Mesenchymal stem cell (in vitro differentiated cells and primary cell): ENCODE measurements at regions not wholly inside any gene's neighbourhood (a gene's known extent, or its start where the extent isn't known, plus 50 kb on each side); places are given as distances from the start of the nearest gene placed in this dataset.

Source experiments
- DNase-seq: peaks from one replicate; pipeline ENCODE4 v3.0.0-alpha.2; 2013
- H2AFZ ChIP-seq: one replicate; pipeline ENCODE4 v1.6.1; 2013; ENCODE audit warnings: low read depth, mild to moderate bottlenecking, control low read depth, inconsistent platforms, low read length, moderate library complexity
- H2AK5ac ChIP-seq: 2 replicates; pipeline ENCODE4 v1.6.1; 2013; ENCODE audit warnings: low read length, moderate library complexity, mild to moderate bottlenecking, inconsistent platforms; ENCODE audit not compliant: severe bottlenecking
- H2BK120ac ChIP-seq: one replicate; pipeline ENCODE4 v1.6.1; 2013; ENCODE audit warnings: low read depth, mild to moderate bottlenecking, inconsistent platforms, low read length, moderate library complexity
- H2BK12ac ChIP-seq, 2 experiments: one replicate each; pipeline ENCODE4 v1.6.1; 2013; ENCODE audit warnings: inconsistent platforms in 2 of 2, low read length in 2 of 2, mild to moderate bottlenecking in 2 of 2, moderate library complexity in 2 of 2, control low read depth in 1 of 2
- H2BK15ac ChIP-seq: one replicate; pipeline ENCODE4 v1.6.1; 2013; ENCODE audit warnings: mild to moderate bottlenecking, low read depth, inconsistent platforms; ENCODE audit not compliant: poor library complexity, severe bottlenecking
- H2BK5ac ChIP-seq: 2 replicates; pipeline ENCODE4 v1.6.1; 2013; ENCODE audit warnings: low read depth, mild to moderate bottlenecking, low read length, control low read depth, inconsistent platforms; ENCODE audit not compliant: poor library complexity, severe bottlenecking
- H3K14ac ChIP-seq, 2 experiments: one replicate each; pipeline ENCODE4 v1.6.1; 2013; ENCODE audit warnings: inconsistent platforms in 2 of 2, low read length in 2 of 2, control low read depth in 1 of 2, mild to moderate bottlenecking in 1 of 2, moderate library complexity in 1 of 2
- H3K18ac ChIP-seq, 2 experiments: one replicate each; pipeline ENCODE4 v1.6.1; 2013; ENCODE audit warnings: inconsistent platforms in 2 of 2, low read length in 2 of 2, control low read depth in 1 of 2, low read depth in 1 of 2, mild to moderate bottlenecking in 1 of 2
- H3K23ac ChIP-seq, 2 experiments: one replicate each; pipeline ENCODE4 v1.6.1; 2013; ENCODE audit warnings: inconsistent platforms in 2 of 2, low read length in 2 of 2, mild to moderate bottlenecking in 2 of 2, moderate library complexity in 2 of 2, control low read depth in 1 of 2
- H3K27ac ChIP-seq: 2 replicates; pipeline ENCODE4 v1.5.1; 2013; ENCODE audit warnings: mild to moderate bottlenecking, moderate library complexity, low read length, control low read depth, inconsistent platforms; ENCODE audit not compliant: poor library complexity, severe bottlenecking
- H3K27me3 ChIP-seq, 2 experiments: 2 replicates each; pipeline versions ENCODE4 v1.6.1 to v1.7.0; 2013; ENCODE audit warnings: low read length in 2 of 2, mild to moderate bottlenecking in 2 of 2, moderate library complexity in 2 of 2, control low read depth in 1 of 2, inconsistent platforms in 1 of 2; ENCODE audit not compliant: control insufficient read depth in 1 of 2, insufficient read depth in 1 of 2
- H3K36me3 ChIP-seq, 2 experiments: 2 replicates each; pipeline versions ENCODE4 v1.6.1 to v1.7.0; 2013; ENCODE audit warnings: low read length in 2 of 2, control low read depth in 1 of 2, inconsistent platforms in 1 of 2, low read depth in 1 of 2, mild to moderate bottlenecking in 1 of 2; ENCODE audit not compliant: insufficient read depth in 2 of 2, control insufficient read depth in 1 of 2
- H3K4ac ChIP-seq, 2 experiments: one replicate each; pipeline ENCODE4 v1.6.1; 2013; ENCODE audit warnings: inconsistent platforms in 2 of 2, low read length in 2 of 2, mild to moderate bottlenecking in 2 of 2, moderate library complexity in 2 of 2, control low read depth in 1 of 2, low read depth in 1 of 2
- H3K4me1 ChIP-seq: 2 replicates; pipeline ENCODE4 v1.6.1; 2013; ENCODE audit warnings: low read depth, low read length, control low read depth; ENCODE audit not compliant: control insufficient read depth, insufficient read depth
- H3K4me2 ChIP-seq: 2 replicates; pipeline ENCODE4 v1.6.1; 2013; ENCODE audit warnings: low read length, mild to moderate bottlenecking, inconsistent platforms; ENCODE audit not compliant: poor library complexity, severe bottlenecking
- H3K4me3 ChIP-seq, 2 experiments: 2 replicates each; pipeline versions ENCODE4 v1.5.1 to v1.7.0; 2013; ENCODE audit warnings: low read length in 2 of 2, mild to moderate bottlenecking in 2 of 2, control low read depth in 1 of 2, low read depth in 1 of 2; ENCODE audit not compliant: insufficient read depth in 1 of 2
- H3K79me1 ChIP-seq: replicated peaks from 2 replicates; pipeline ENCODE4 v1.6.1; 2013; ENCODE audit warnings: mild to moderate bottlenecking, control low read depth, low read length, inconsistent platforms; ENCODE audit not compliant: poor library complexity, severe bottlenecking
- H3K9ac ChIP-seq: 2 replicates; pipeline ENCODE4 v1.7.0; 2013; ENCODE audit warnings: mild to moderate bottlenecking, low read length, moderate library complexity
- H3K9me3 ChIP-seq: 2 replicates; pipeline ENCODE4 v1.7.0; 2013; ENCODE audit warnings: mild to moderate bottlenecking, low read length; ENCODE audit not compliant: control insufficient read depth
- H4K8ac ChIP-seq: one replicate; pipeline ENCODE4 v1.6.1; 2013; ENCODE audit warnings: inconsistent platforms, mild to moderate bottlenecking, low read length, moderate library complexity
- H4K91ac ChIP-seq: one replicate; pipeline ENCODE4 v1.6.1; 2013; ENCODE audit warnings: mild to moderate bottlenecking, low read length, inconsistent platforms
- WGBS: methylation state at CpG from one replicate; pipeline ENCODE4 v1.1.7; 2013; ENCODE audit warnings: mixed read lengths; 5-methylcytosine and 5-hydroxymethylcytosine counted together

- H3K9ac ChIP-seq: no peak overlapping the region
- no peak overlapping the region for H3K14ac ChIP-seq
- H3K18ac ChIP-seq: no peak overlapping the region
- no peak overlapping the region for H3K4me2 ChIP-seq
- no peak overlapping the region for H3K23ac ChIP-seq
- H4K91ac ChIP-seq: no peak overlapping the region
- no peak overlapping the region for H2AFZ ChIP-seq
- H3K79me1 ChIP-seq: no peaks in the 10 kb centered on the region
- no peak overlapping the region for H3K4ac ChIP-seq
- H2BK12ac ChIP-seq: no peak overlapping the region
- H3K4me3 ChIP-seq: no peak overlapping the region
- peaks cover 13% of the 10 kb centered on the region for H3K9me3 ChIP-seq
- H2AK5ac ChIP-seq: no peak overlapping the region
- no peaks in the 10 kb centered on the region for H3K27me3 ChIP-seq
- no peak overlapping the region for H3K27ac ChIP-seq
- no peak for DNase-seq
- no peak overlapping the region for H4K8ac ChIP-seq
- no peak overlapping the region for H2BK15ac ChIP-seq
- H3K36me3 ChIP-seq: no peaks in the 10 kb centered on the region
- no peak overlapping the region for H2BK120ac ChIP-seq
- no peaks in the 10 kb centered on the region for H3K4me1 ChIP-seq
- no peak overlapping the region for H2BK5ac ChIP-seq
These were observed 100.9 kb downstream of the TMEM18 start for GRCh38 chr2:576292-576691.

GRCh38 chr2:575727-576236 is 101.4 kb downstream of the TMEM18 start:
- no peak overlapping the region for H2AK5ac ChIP-seq
- H3K4me3 ChIP-seq: no peak overlapping the region
- H2BK120ac ChIP-seq: no peak overlapping the region
- no peaks in the 10 kb centered on the region for H3K79me1 ChIP-seq
- H3K9me3 ChIP-seq: peaks cover 13% of the 10 kb centered on the region
- no peaks in the 10 kb centered on the region for H3K36me3 ChIP-seq
- no peaks in the 10 kb centered on the region for H3K27me3 ChIP-seq
- H3K18ac ChIP-seq: no peak overlapping the region
- 35% methylated on average over 1 of the region's 1 CpG for WGBS
- H2AFZ ChIP-seq: no peak overlapping the region
- H3K23ac ChIP-seq: no peak overlapping the region
- H3K9ac ChIP-seq: no peak overlapping the region
- no peak overlapping the region for H3K27ac ChIP-seq
- H3K14ac ChIP-seq: no peak overlapping the region
- no peak overlapping the region for H2BK15ac ChIP-seq
- no peak overlapping the region for H4K8ac ChIP-seq
- H3K4ac ChIP-seq: no peak overlapping the region
- no peak overlapping the region for H4K91ac ChIP-seq
- DNase-seq: no peak
- no peak overlapping the region for H2BK5ac ChIP-seq
- H3K4me2 ChIP-seq: no peak overlapping the region
- no peaks in the 10 kb centered on the region for H3K4me1 ChIP-seq
- no peak overlapping the region for H2BK12ac ChIP-seq

- H3K9me3 ChIP-seq: peaks cover 13% of the 10 kb centered on the region
- H4K8ac ChIP-seq: no peak overlapping the region
- H3K9ac ChIP-seq: no peak overlapping the region
- no peak overlapping the region for H2BK5ac ChIP-seq
- no peaks in the 10 kb centered on the region for H3K79me1 ChIP-seq
- H2BK15ac ChIP-seq: no peak overlapping the region
- no peaks in the 10 kb centered on the region for H3K36me3 ChIP-seq
- no peak overlapping the region for H3K14ac ChIP-seq
- no peak overlapping the region for H3K4me2 ChIP-seq
- H3K18ac ChIP-seq: no peak overlapping the region
- no peak overlapping the region for H2AK5ac ChIP-seq
- H3K4ac ChIP-seq: no peak overlapping the region
- H3K27ac ChIP-seq: no peak overlapping the region
- DNase-seq: no peak
- H4K91ac ChIP-seq: no peak overlapping the region
- no peak overlapping the region for H2AFZ ChIP-seq
- no peak overlapping the region for H2BK120ac ChIP-seq
- H3K4me1 ChIP-seq: no peaks in the 10 kb centered on the region
- no peak overlapping the region for H3K23ac ChIP-seq
- no peak overlapping the region for H2BK12ac ChIP-seq
- H3K27me3 ChIP-seq: no peaks in the 10 kb centered on the region
- H3K4me3 ChIP-seq: no peak overlapping the region
- WGBS: 70% methylated on average over 14 of the region's 14 CpGs
These were observed 102.0 kb downstream of the TMEM18 start for GRCh38 chr2:575030-575726.

- Histone ChIP-seq H3K9ac (no peak overlapping the region), H2BK12ac (no peak overlapping the region), H2AK5ac (no peak overlapping the region), H3K9me3 (peaks cover 13% of the 10 kb centered on the region), H3K4ac (no peak overlapping the region), H3K79me1 (no peaks in the 10 kb centered on the region), H2BK5ac (no peak overlapping the region), H3K27me3 (no peaks in the 10 kb centered on the region), H4K8ac (no peak overlapping the region), H3K4me2 (no peak overlapping the region), H2BK15ac (no peak overlapping the region), H3K36me3 (no peaks in the 10 kb centered on the region), H4K91ac (no peak overlapping the region), H3K27ac (no peak overlapping the region), H3K23ac (no peak overlapping the region), H3K4me1 (no peaks in the 10 kb centered on the region), H2BK120ac (no peak overlapping the region), H3K4me3 (no peak overlapping the region), H3K18ac (no peak overlapping the region), H2AFZ (no peak overlapping the region), H3K14ac (no peak overlapping the region)
- 68% methylated on average over 5 of the region's 6 CpGs for WGBS
- DNase-seq: no peak
These were observed 103.3 kb downstream of the TMEM18 start for GRCh38 chr2:573805-574392.
